T-cell (primary cell): ENCODE measurements at regions not wholly inside any gene's neighbourhood (a gene's known extent, or its start where the extent isn't known, plus 50 kb on each side); places are given as distances from the start of the nearest gene placed in this dataset.

Source experiments
- ATAC-seq, 4 experiments: fragments of 200-7000 bp in 3 of 4; fragments of 150-1000 bp in 1 of 4; cut with Tn5 transposase; replicated peaks in 1 of 4; 1 replicate in 3 of 4; 2 replicates in 1 of 4; pipeline ENCODE4 v1.10.0; 2021; ENCODE audit warnings: moderate library complexity in 3 of 4, mild to moderate bottlenecking in 2 of 4, moderate number of reproducible peaks in 1 of 4
- CTCF ChIA-PET, 2 donors: fragments of 300-600 bp; sonication (Branson Sonifier 250); formaldehyde crosslinking; loops; one replicate each; lab custom pipeline; 2022; ENCODE audit warnings: antibody characterized with exemption in 2 of 2; lab: Charles Lee
- POLR2A ChIA-PET, 2 donors: fragments of 300-600 bp; sonication (Branson Sonifier 250); formaldehyde crosslinking; loops; one replicate each; lab custom pipeline; 2022; ENCODE audit warnings: antibody characterized with exemption in 2 of 2; lab: Charles Lee
- DNase-seq, 35 experiments: peaks; one replicate each; pipeline versions ENCODE4 v3.0.0 to v3.0.0-alpha.2; 2013 to 2023
- H3K27ac ChIP-seq: one replicate; pipeline ENCODE4 v1.5.1; 2013; ENCODE audit warnings: low read length
- H3K27me3 ChIP-seq, 2 experiments: replicated peaks in 1 of 2; 1 replicate in 1 of 2; 2 replicates in 1 of 2; pipeline versions ENCODE4 v1.6.1 to v1.7.0; 2013; ENCODE audit warnings: low read length in 1 of 2, mixed read lengths in 1 of 2; ENCODE audit not compliant: control insufficient read depth in 2 of 2, insufficient read depth in 2 of 2; ENCODE audit errors: extremely low read depth in 1 of 2
- H3K36me3 ChIP-seq, 2 donors: 1 replicate in 1 of 2; 2 replicates in 1 of 2; pipeline versions ENCODE4 v1.6.1 to v1.7.0; 2013; ENCODE audit warnings: low read length in 1 of 2; ENCODE audit not compliant: control insufficient read depth in 2 of 2, insufficient read depth in 1 of 2; ENCODE audit errors: extremely low read depth in 1 of 2
- H3K4me1 ChIP-seq, 2 experiments: 1 replicate in 1 of 2; 2 replicates in 1 of 2; pipeline versions ENCODE4 v1.6.1 to v1.7.0; 2013; ENCODE audit warnings: low read length in 2 of 2, mixed read lengths in 1 of 2; ENCODE audit not compliant: insufficient read depth in 2 of 2, control insufficient read depth in 1 of 2; ENCODE audit errors: extremely low read depth in 1 of 2
- H3K4me3 ChIP-seq, 2 donors: 1 replicate in 1 of 2; 2 replicates in 1 of 2; pipeline versions ENCODE4 v1.5.1 to v1.7.0; 2013; ENCODE audit warnings: mild to moderate bottlenecking in 2 of 2, low read length in 1 of 2, moderate library complexity in 1 of 2; ENCODE audit not compliant: control insufficient read depth in 1 of 2; ENCODE audit errors: extremely low read depth in 1 of 2
- H3K9me3 ChIP-seq: 2 replicates; pipeline ENCODE4 v1.7.0; 2013
- H3K27ac Mint-ChIP-seq, 2 donors: one replicate each; pipeline ENCODE4 v1.8.0; 2020 to 2021; ENCODE audit warnings: mild to moderate bottlenecking in 2 of 2, mixed read lengths in 2 of 2
- H3K27me3 Mint-ChIP-seq, 2 donors: one replicate each; pipeline ENCODE4 v1.8.0; 2021 to 2022; ENCODE audit warnings: mixed read lengths in 2 of 2
- H3K36me3 Mint-ChIP-seq: one replicate; pipeline ENCODE4 v1.8.0; 2021; ENCODE audit warnings: mixed read lengths
- H3K4me1 Mint-ChIP-seq, 3 donors: one replicate each; pipeline ENCODE4 v1.8.0; 2020 to 2022; ENCODE audit warnings: mixed read lengths in 3 of 3, mild to moderate bottlenecking in 1 of 3
- H3K4me3 Mint-ChIP-seq, 3 donors: one replicate each; pipeline ENCODE4 v1.8.0; 2020 to 2022; ENCODE audit warnings: mild to moderate bottlenecking in 3 of 3, mixed read lengths in 3 of 3, moderate library complexity in 3 of 3
- H3K9me3 Mint-ChIP-seq, 3 donors: one replicate each; pipeline ENCODE4 v1.8.0; 2020 to 2022; ENCODE audit warnings: mixed read lengths in 3 of 3
- WGBS: methylation state at CpG from one replicate; pipeline ENCODE4 v1.1.5; 2013; ENCODE audit warnings: missing lambda C conversion rate; ENCODE audit not compliant: insufficient coverage; 5-methylcytosine and 5-hydroxymethylcytosine counted together

- ATAC-seq (no peak), DNase-seq (no peak)
- Mint-ChIP-seq H3K27ac (no peak overlapping the region), H3K4me3 (no peak overlapping the region), H3K4me1 (no peaks in the 10 kb centered on the region), H3K9me3 (peaks cover 0 to 3% (median 0%) of the 10 kb centered on the region in 3 donors), H3K27me3 (peaks cover 0 to 3% of the 10 kb centered on the region in 2 donors), H3K36me3 (no peaks in the 10 kb centered on the region)
- no peak overlapping the region for H3K27ac ChIP-seq
- ChIA-PET POLR2A (interaction anchor here in 1 of 2 donors (0.7 kb wide), 1 partner anchor 88 kb away, joined by 3 read pairs; no protein-coding TSS in a partner anchor), CTCF (no interaction called here)
- H3K9me3 ChIP-seq: no peaks in the 10 kb centered on the region
- H3K4me1 ChIP-seq: no peaks in the 10 kb centered on the region
- H3K27me3 ChIP-seq: no peaks in the 10 kb centered on the region
- WGBS: no CpG with 5 or more reads among the region's 2 CpGs
- no peak overlapping the region for H3K4me3 ChIP-seq
- H3K36me3 ChIP-seq: no peaks in the 10 kb centered on the region
Measured at GRCh38 chr2:221791844-221792243, 219.7 kb upstream of the EPHA4 start.

GRCh38 chr2:221787561-221787960, 215.5 kb upstream of the EPHA4 start:
- Mint-ChIP-seq H3K4me1 (no peaks in the 10 kb centered on the region), H3K36me3 (no peaks in the 10 kb centered on the region), H3K9me3 (peaks cover 0 to 3% (median 0%) of the 10 kb centered on the region in 3 donors), H3K27me3 (no peaks in the 10 kb centered on the region), H3K27ac (no peak overlapping the region), H3K4me3 (no peak overlapping the region)
- Histone ChIP-seq H3K36me3 (no peaks in the 10 kb centered on the region), H3K27me3 (no peaks in the 10 kb centered on the region), H3K4me1 (no peaks in the 10 kb centered on the region), H3K9me3 (no peaks in the 10 kb centered on the region), H3K4me3 (no peak overlapping the region), H3K27ac (no peak overlapping the region)
- DNase-seq: no peak
- ChIA-PET POLR2A (no interaction called here), CTCF (no interaction called here)
- no peak for ATAC-seq
- WGBS: 94% methylated on average over 2 of the region's 4 CpGs

DNA sequence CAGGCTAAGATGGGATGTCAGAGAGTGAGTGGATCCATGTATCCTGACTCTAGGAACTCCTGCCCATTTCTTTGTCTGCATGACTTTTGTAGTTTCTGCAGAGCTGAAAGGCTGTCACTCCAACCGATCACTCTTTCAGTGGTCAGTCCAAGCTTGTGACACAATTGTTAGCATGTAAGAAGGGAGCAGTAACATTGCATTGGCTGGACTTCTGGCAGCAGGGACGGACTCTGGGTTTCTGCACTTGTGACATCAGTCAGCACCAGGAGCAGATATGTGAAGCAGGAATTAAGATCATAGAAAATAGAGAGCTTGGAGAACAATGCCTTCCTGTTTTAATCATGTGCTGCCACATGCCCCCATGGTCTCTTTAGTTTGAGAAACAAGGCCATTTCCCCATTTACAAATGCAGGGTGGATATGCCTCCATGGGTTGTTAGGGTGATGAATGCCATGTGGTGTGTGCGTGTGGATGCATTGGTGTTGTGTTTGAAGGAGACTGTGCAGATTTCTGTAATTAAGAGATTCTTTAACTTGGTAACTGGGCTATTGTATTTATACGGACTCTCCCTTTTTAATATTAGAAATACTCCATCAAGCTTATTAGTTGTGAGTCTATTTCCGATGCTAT, 214.3 kb upstream of the EPHA4 start:
- peaks cover 0 to 3% (median 0%) of the 10 kb centered on the region in 3 donors for H3K9me3 Mint-ChIP-seq
- POLR2A ChIA-PET: no interaction called here
- CTCF ChIA-PET: no interaction called here

DNA sequence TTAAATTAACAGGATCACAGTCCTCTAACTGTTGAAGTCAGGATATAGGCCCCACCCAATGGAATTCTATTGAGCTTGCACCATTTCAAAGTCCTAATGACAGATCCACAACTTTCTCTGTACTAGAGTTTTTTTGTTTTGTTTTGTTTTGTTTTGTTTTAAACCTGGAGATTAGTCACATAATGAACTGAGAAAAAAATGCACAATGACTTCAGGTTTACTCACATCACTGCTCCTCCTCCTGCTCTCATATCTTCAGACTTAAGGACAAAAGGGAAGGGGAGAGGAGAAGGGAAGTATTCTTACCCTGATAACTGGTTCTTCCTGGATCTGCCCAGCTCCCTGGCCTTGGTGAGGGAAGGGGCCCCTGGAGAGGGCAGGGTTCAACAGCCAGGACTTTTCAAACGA, 208.2 kb upstream of the EPHA4 start:
- Mint-ChIP-seq H3K27ac (no peak overlapping the region), H3K4me1 (no peaks in the 10 kb centered on the region), H3K36me3 (no peaks in the 10 kb centered on the region), H3K27me3 (no peaks in the 10 kb centered on the region), H3K9me3 (no peaks in the 10 kb centered on the region), H3K4me3 (no peak overlapping the region)
- ChIA-PET CTCF (no interaction called here), POLR2A (no interaction called here)
- Histone ChIP-seq H3K27ac (no peak overlapping the region), H3K36me3 (no peaks in the 10 kb centered on the region), H3K9me3 (no peaks in the 10 kb centered on the region), H3K4me3 (no peak overlapping the region), H3K27me3 (no peaks in the 10 kb centered on the region), H3K4me1 (no peaks in the 10 kb centered on the region)
- no peak for DNase-seq
- WGBS: 100% methylated on average over 1 of the region's 1 CpG
- ATAC-seq: no peak

More for the DNA sequence above, 214.3 kb upstream of the EPHA4 start:
- 100% methylated on average over 1 of the region's 5 CpGs for WGBS
- no peaks in the 10 kb centered on the region for H3K27me3 ChIP-seq
- no peak overlapping the region for H3K27ac ChIP-seq
- no peaks in the 10 kb centered on the region for H3K27me3 Mint-ChIP-seq
- no peak overlapping the region for H3K27ac Mint-ChIP-seq
- no peak overlapping the region for H3K4me3 Mint-ChIP-seq
- ATAC-seq: no peak
- no peaks in the 10 kb centered on the region for H3K4me1 ChIP-seq
- H3K9me3 ChIP-seq: no peaks in the 10 kb centered on the region
- DNase-seq: no peak
- no peaks in the 10 kb centered on the region for H3K4me1 Mint-ChIP-seq
- H3K36me3 ChIP-seq: no peaks in the 10 kb centered on the region
- H3K4me3 ChIP-seq: no peak overlapping the region
- H3K36me3 Mint-ChIP-seq: no peaks in the 10 kb centered on the region

DNA sequence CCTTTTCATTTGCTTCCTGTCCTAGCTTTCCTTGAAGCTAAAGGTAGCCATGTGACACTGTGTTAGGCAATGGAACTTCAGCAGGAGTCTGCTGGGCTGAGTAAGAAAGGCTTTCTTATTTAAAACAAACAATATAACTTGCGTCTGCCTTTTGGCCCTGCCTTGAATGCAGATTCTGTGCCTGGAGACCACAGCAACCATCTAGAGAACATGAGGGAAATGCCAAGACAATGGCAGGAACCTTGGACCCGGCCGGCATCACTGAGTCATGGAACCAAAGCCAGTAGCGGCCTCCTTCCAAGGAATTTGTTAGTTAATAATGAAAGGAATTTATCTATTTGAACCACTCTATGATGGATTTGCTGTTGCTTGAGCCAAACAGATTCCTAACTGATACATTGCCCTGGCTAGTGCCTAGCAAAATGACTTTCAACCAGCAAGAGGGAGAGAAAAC, 207.5 kb upstream of the EPHA4 start:
- Histone ChIP-seq H3K9me3 (no peaks in the 10 kb centered on the region), H3K27ac (no peak overlapping the region), H3K27me3 (no peaks in the 10 kb centered on the region), H3K4me1 (no peaks in the 10 kb centered on the region), H3K4me3 (no peak overlapping the region), H3K36me3 (no peaks in the 10 kb centered on the region)
- H3K27me3 Mint-ChIP-seq: no peaks in the 10 kb centered on the region
- ATAC-seq (no peak), DNase-seq (no peak)
- no peak overlapping the region for H3K27ac Mint-ChIP-seq
- no peaks in the 10 kb centered on the region for H3K9me3 Mint-ChIP-seq
- no peaks in the 10 kb centered on the region for H3K36me3 Mint-ChIP-seq
- POLR2A ChIA-PET: no interaction called here
- H3K4me1 Mint-ChIP-seq: no peaks in the 10 kb centered on the region
- H3K4me3 Mint-ChIP-seq: no peak overlapping the region
- WGBS: no CpG with 5 or more reads among the region's 4 CpGs
- CTCF ChIA-PET: no interaction called here

DNA sequence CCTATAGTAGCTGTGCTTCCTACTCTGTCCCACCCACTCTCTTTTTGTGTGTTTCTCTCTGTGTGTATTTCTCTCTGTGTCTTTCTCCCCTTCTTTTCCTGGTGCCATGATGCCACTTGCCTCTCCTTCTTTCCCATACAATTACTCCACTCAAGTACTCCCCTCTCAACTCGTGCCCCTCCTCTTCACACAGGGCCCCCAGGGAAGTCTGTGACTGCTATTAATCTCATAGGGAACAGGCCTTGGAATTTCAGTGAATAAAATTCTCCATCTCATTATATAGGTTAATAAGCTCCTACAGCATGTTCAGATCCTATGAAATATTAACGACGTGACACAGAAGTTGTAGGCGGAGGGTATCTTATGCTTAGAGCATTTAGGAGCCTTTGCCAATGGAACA, 205.9 kb upstream of the EPHA4 start:
- Mint-ChIP-seq H3K27me3 (no peaks in the 10 kb centered on the region), H3K36me3 (no peaks in the 10 kb centered on the region), H3K9me3 (no peaks in the 10 kb centered on the region), H3K4me3 (no peak overlapping the region), H3K27ac (no peak overlapping the region), H3K4me1 (no peaks in the 10 kb centered on the region)
- Histone ChIP-seq H3K27me3 (no peaks in the 10 kb centered on the region), H3K4me1 (no peaks in the 10 kb centered on the region), H3K9me3 (no peaks in the 10 kb centered on the region), H3K4me3 (no peak overlapping the region), H3K36me3 (no peaks in the 10 kb centered on the region), H3K27ac (no peak overlapping the region)
- DNase-seq (no peak), ATAC-seq (no peak)
- CTCF ChIA-PET: no interaction called here
- WGBS: 13% methylated on average over 1 of the region's 4 CpGs
- POLR2A ChIA-PET: no interaction called here

GRCh38 chr2:221777119-221777518, 205.0 kb upstream of the EPHA4 start:
- ChIA-PET CTCF (no interaction called here), POLR2A (no interaction called here)
- Histone ChIP-seq H3K27me3 (no peaks in the 10 kb centered on the region), H3K4me1 (no peaks in the 10 kb centered on the region), H3K4me3 (no peak overlapping the region), H3K27ac (no peak overlapping the region), H3K36me3 (no peaks in the 10 kb centered on the region), H3K9me3 (no peaks in the 10 kb centered on the region)
- Mint-ChIP-seq H3K27me3 (no peaks in the 10 kb centered on the region), H3K27ac (no peak overlapping the region), H3K4me1 (no peaks in the 10 kb centered on the region), H3K9me3 (no peaks in the 10 kb centered on the region), H3K4me3 (no peak overlapping the region), H3K36me3 (no peaks in the 10 kb centered on the region)
- no peak for ATAC-seq
- WGBS: no CpG with 5 or more reads among the region's 1 CpG
- no peak for DNase-seq
